H1 (cell line): ENCODE measurements at regions not wholly inside any gene's neighbourhood (a gene's known extent, or its start where the extent isn't known, plus 50 kb on each side); places are given as distances from the start of the nearest gene placed in this dataset.

ENCODE experiments used
- BACH1 ChIP-seq: IDR thresholded peaks from 2 replicates; pipeline ENCODE4 v1.6.1; 2012; ENCODE audit warnings: low read length, improper control_type of control experiment
- EP300 ChIP-seq, 2 experiments: IDR thresholded peaks; 1 replicate in 1 of 2; 2 replicates in 1 of 2; pipeline ENCODE4 v1.6.1; 2011 to 2012; ENCODE audit warnings: low read depth in 2 of 2, low read length in 2 of 2, mild to moderate bottlenecking in 2 of 2, borderline replicate concordance in 1 of 2, inconsistent platforms in 1 of 2, moderate library complexity in 1 of 2
- JUND ChIP-seq: IDR thresholded peaks from 2 replicates; pipeline ENCODE4 v1.6.1; 2011; ENCODE audit warnings: mild to moderate bottlenecking, improper control_type of control experiment, low read length
- POU5F1 ChIP-seq: IDR thresholded peaks from 2 replicates; pipeline ENCODE4 v1.6.1; 2011; ENCODE audit warnings: low read depth, mild to moderate bottlenecking, low read length, moderate library complexity

DNA sequence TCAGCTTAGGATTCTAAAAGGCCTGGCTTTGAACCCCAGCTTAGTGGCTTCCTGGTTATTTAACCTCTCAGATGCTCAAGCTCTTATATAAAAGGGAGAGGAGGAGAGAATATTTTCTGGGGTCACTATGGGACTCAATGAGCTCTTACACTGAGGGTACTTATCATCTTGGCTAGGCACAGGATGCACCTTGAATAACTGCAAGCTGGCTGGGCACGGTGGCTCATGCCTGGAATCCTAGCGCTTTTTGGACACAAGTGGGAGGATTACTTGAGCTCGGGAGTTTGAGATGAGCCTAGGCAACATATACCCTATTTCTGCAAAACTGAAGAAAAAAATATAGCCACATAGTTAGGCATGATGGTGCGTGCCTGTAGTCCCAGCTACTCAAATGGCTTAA, 665.3 kb upstream of the RBFOX1 start (continued):
- TF ChIP-seq POU5F1 (no peak), JUND (no peak), BACH1 (no peak), EP300 (IDR thresholded peaks at IDR 0.05; ENCODE audit: borderline replicate concordance in 1 of 2, low read depth in 2 of 2, low read length in 2 of 2) (no peak)
